ENCODE measurements at regions not wholly inside any gene's neighbourhood (a gene's known extent, or its start where the extent isn't known, plus 50 kb on each side); places are given as distances from the start of the nearest gene placed in this dataset.
"Not testable (repeated sequence)": the region's sequence is repeated elsewhere in the genome, so short reads cannot be mapped to it uniquely, and the experiment has no call there.

GRCh38 chrY:9719616-9720015, 191.9 kb downstream of the TSPY10 start:
- TF ChIP-seq, protein P1, sequence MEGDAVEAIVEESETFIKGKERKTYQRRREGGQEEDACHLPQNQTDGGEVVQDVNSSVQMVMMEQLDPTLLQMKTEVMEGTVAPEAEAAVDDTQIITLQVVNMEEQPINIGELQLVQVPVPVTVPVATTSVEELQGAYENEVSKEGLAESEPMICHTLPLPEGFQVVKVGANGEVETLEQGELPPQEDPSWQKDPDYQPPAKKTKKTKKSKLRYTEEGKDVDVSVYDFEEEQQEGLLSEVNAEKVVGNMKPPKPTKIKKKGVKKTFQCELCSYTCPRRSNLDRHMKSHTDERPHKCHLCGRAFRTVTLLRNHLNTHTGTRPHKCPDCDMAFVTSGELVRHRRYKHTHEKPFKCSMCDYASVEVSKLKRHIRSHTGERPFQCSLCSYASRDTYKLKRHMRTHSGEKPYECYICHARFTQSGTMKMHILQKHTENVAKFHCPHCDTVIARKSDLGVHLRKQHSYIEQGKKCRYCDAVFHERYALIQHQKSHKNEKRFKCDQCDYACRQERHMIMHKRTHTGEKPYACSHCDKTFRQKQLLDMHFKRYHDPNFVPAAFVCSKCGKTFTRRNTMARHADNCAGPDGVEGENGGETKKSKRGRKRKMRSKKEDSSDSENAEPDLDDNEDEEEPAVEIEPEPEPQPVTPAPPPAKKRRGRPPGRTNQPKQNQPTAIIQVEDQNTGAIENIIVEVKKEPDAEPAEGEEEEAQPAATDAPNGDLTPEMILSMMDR (IDR thresholded peaks at IDR 0.05): not testable (repeated sequence)
- TF ChIP-seq POLR2A (IDR thresholded peaks at IDR 0.05): not testable (repeated sequence)
